ENCODE measurements at regions not wholly inside any gene's neighbourhood (a gene's known extent, or its start where the extent isn't known, plus 50 kb on each side); places are given as distances from the start of the nearest gene placed in this dataset.

DNA sequence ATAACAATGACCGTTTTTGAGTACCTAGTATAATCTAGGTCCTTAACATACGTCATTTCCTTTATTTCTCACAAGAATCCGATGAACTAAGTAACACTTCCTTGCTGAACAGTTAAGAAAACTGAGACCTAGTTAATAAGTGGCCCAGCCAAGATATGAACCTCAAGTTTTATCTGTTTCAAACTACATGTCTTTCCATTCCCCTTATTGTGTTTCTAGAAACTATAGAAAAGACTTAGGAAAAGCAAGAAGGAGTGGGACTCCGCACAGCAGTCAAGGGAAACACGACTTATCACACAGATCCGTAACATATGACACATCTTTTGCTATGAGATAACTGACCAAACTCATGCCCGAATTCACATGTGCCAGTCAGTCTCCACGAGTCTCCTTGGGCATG is 221.2 kb upstream of the ADAMTS9 start (continued):
- TF ChIP-seq TCF7 (CRISPR knock-in tag; IDR thresholded peaks at IDR 0.05; ENCODE audit: low read depth): no peak
- no peak for TF ChIP-seq ZNF671 (CRISPR knock-in tag; IDR thresholded peaks at IDR 0.05)

- peaks cover 14% of the 10 kb centered on the region; the same call in 1 of the 2 replicates for H3K27me3 Mint-ChIP-seq (ENCODE audit: low read depth)
Measured at GRCh38 chr3:64908251-64908685, 220.5 kb upstream of the ADAMTS9 start.

DNA sequence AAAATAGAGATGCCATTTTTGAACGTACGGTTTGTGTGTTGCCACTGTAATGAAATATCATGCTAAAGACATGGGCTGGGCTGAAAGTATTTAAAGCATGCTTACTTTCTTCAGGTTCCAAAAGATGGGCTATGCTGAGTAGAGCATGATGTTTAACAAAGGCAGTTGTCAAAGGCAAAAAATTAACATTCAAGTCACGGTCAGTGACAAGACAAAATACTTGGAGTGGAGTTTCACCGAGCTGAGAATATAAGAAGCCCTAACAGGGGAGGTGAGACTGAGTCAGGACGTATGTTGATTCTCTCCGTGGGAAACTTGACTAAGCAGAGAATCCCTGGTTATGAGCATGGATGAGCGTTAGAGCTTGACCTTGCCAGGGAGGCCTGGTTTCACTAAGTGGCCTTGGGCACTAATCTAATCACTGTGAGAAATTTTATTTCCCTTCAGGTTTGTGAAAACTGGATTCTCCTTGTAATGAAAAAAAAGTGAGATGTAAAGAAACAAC is 218.2 kb upstream of the ADAMTS9 start:
- Mint-ChIP-seq H3K27ac (no peak overlapping the region), H3K4me1 (peaks cover 54% of the 10 kb centered on the region), H3K4me3 (no peak overlapping the region), H3K36me3 (no peaks in the 10 kb centered on the region), H3K9me3 (no peaks in the 10 kb centered on the region), H3K27me3 (ENCODE audit: low read depth) (no peaks in the 10 kb centered on the region)
- ChIA-PET CTCF (no interaction called here), POLR2A (no interaction called here)
- TF ChIP-seq FOXK1 (CRISPR knock-in tag; IDR thresholded peaks at IDR 0.05) (no peak), RELA (CRISPR knock-in tag; IDR thresholded peaks at IDR 0.05; ENCODE audit: borderline replicate concordance) (no peak), MXD4 (CRISPR knock-in tag; IDR thresholded peaks at IDR 0.05; ENCODE audit: borderline replicate concordance) (no peak), NR2C2 (CRISPR knock-in tag; IDR thresholded peaks at IDR 0.05) (no peak), SOX15 (CRISPR knock-in tag; IDR thresholded peaks at IDR 0.05) (no peak), ESRRA (CRISPR knock-in tag; IDR thresholded peaks at IDR 0.05; ENCODE audit: borderline replicate concordance) (no peak), ATF1 (CRISPR knock-in tag; IDR thresholded peaks at IDR 0.05) (no peak), ZNF671 (CRISPR knock-in tag; IDR thresholded peaks at IDR 0.05) (no peak), PRRX2 (CRISPR knock-in tag; IDR thresholded peaks at IDR 0.05) (no peak)
- TF ChIP-seq, protein P1, sequence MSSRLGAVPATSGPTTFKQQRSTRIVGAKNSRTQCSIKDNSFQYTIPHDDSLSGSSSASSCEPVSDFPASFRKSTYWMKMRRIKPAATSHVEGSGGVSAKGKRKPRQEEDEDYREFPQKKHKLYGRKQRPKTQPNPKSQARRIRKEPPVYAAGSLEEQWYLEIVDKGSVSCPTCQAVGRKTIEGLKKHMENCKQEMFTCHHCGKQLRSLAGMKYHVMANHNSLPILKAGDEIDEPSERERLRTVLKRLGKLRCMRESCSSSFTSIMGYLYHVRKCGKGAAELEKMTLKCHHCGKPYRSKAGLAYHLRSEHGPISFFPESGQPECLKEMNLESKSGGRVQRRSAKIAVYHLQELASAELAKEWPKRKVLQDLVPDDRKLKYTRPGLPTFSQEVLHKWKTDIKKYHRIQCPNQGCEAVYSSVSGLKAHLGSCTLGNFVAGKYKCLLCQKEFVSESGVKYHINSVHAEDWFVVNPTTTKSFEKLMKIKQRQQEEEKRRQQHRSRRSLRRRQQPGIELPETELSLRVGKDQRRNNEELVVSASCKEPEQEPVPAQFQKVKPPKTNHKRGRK (CRISPR knock-in tag; IDR thresholded peaks at IDR 0.05; ENCODE audit: borderline replicate concordance): no peak
- TF ChIP-seq, protein P2, sequence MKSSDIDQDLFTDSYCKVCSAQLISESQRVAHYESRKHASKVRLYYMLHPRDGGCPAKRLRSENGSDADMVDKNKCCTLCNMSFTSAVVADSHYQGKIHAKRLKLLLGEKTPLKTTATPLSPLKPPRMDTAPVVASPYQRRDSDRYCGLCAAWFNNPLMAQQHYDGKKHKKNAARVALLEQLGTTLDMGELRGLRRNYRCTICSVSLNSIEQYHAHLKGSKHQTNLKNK (CRISPR knock-in tag; IDR thresholded peaks at IDR 0.05): no peak
- DNase-seq (ENCODE audit: low spot score) (no peak), ATAC-seq (no peak)

More at GRCh38 chr3:64908251-64908685, 220.5 kb upstream of the ADAMTS9 start:
- peaks cover 9% of the 10 kb centered on the region for H3K9me3 Mint-ChIP-seq
- peaks cover 38% of the 10 kb centered on the region for H3K4me1 Mint-ChIP-seq
- peaks cover 9% of the 10 kb centered on the region for H3K36me3 Mint-ChIP-seq
- ChIA-PET CTCF (interaction anchor here (0.9 kb wide), 1 partner anchor 262 kb away, joined by 4 read pairs; no protein-coding TSS in a partner anchor), POLR2A (no interaction called here)
- no peak for DNase-seq (ENCODE audit: low spot score)
- no peak for ATAC-seq
- no peak overlapping the region for H3K27ac Mint-ChIP-seq
- no peak for TF ChIP-seq RORB (CRISPR knock-in tag; IDR thresholded peaks at IDR 0.05)
- H3K4me3 Mint-ChIP-seq: no peak overlapping the region

DNA sequence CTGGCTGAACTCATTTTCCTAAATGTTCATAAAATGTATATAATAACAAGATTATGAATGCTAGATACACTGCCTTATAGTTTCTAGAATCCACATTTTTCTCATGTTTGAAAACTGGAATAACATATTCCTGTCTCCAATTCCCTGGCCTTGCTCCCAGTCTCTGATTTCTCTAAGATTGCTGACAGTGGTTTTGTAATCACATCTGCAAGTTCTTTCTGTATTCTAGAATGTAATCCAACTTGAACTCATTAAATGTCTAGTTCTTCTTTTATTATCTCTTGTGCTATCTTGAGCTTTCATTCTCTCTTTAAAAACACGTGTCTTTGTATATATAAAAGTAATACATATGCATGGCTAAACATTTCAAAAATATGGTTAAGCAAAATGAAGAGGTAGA is 215.2 kb upstream of the ADAMTS9 start:
- Mint-ChIP-seq H3K27me3 (ENCODE audit: low read depth) (no peaks in the 10 kb centered on the region), H3K36me3 (no peaks in the 10 kb centered on the region), H3K4me3 (no peak overlapping the region), H3K9me3 (no peaks in the 10 kb centered on the region), H3K27ac (no peak overlapping the region), H3K4me1 (peaks cover 33% of the 10 kb centered on the region)
- CTCF ChIA-PET: interaction anchor here (1.5 kb wide), 1 partner anchor 373 kb away, joined by 3 read pairs; no protein-coding TSS in a partner anchor
- DNase-seq (ENCODE audit: low spot score) (no peak), ATAC-seq (no peak)
- POLR2A ChIA-PET: no interaction called here
- TF ChIP-seq GABPB1 (CRISPR knock-in tag; IDR thresholded peaks at IDR 0.05): no peak
- no peak for TF ChIP-seq GRHL2 (CRISPR knock-in tag; IDR thresholded peaks at IDR 0.05; ENCODE audit: insufficient replicate concordance, severe bottlenecking)
- TF ChIP-seq USF1 (CRISPR knock-in tag; IDR thresholded peaks at IDR 0.05): no peak
- TF ChIP-seq NR3C1 (CRISPR knock-in tag; conservative IDR thresholded peaks at IDR 0.05; ENCODE audit: low read depth): no peak
- TF ChIP-seq ZNF138 (CRISPR knock-in tag; conservative IDR thresholded peaks at IDR 0.05): no peak
- no peak for TF ChIP-seq CDX4 (CRISPR knock-in tag; IDR thresholded peaks at IDR 0.05; ENCODE audit: borderline replicate concordance)
- TF ChIP-seq, protein P3, sequence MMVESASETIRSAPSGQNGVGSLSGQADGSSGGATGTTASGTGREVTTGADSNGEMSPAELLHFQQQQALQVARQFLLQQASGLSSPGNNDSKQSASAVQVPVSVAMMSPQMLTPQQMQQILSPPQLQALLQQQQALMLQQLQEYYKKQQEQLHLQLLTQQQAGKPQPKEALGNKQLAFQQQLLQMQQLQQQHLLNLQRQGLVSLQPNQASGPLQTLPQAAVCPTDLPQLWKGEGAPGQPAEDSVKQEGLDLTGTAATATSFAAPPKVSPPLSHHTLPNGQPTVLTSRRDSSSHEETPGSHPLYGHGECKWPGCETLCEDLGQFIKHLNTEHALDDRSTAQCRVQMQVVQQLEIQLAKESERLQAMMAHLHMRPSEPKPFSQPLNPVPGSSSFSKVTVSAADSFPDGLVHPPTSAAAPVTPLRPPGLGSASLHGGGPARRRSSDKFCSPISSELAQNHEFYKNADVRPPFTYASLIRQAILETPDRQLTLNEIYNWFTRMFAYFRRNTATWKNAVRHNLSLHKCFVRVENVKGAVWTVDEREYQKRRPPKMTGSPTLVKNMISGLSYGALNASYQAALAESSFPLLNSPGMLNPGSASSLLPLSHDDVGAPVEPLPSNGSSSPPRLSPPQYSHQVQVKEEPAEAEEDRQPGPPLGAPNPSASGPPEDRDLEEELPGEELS (CRISPR knock-in tag; IDR thresholded peaks at IDR 0.05): no peak
- no peak for TF ChIP-seq PREB (CRISPR knock-in tag; IDR thresholded peaks at IDR 0.05; ENCODE audit: borderline replicate concordance)
- TF ChIP-seq ATF6 (CRISPR knock-in tag; IDR thresholded peaks at IDR 0.05): no peak
- TF ChIP-seq RELA (CRISPR knock-in tag; IDR thresholded peaks at IDR 0.05; ENCODE audit: borderline replicate concordance): no peak
- TF ChIP-seq KAT7 (CRISPR knock-in tag; IDR thresholded peaks at IDR 0.05; ENCODE audit: borderline replicate concordance): no peak

Measured in WTC11 (cell line).